Stimulated activated CD4-positive, alpha-beta T cell treated with anti-CD3 and anti-CD28 coated beads, Interleukin-1b, Interleukin-23, amount 100 ng/mL, for 4 hours (primary cell): ENCODE measurements at regions not wholly inside any gene's neighbourhood (a gene's known extent, or its start where the extent isn't known, plus 50 kb on each side); places are given as distances from the start of the nearest gene placed in this dataset.

Source experiments
- DNase-seq, 2 donors: peaks; one replicate each; pipeline ENCODE4 v3.0.0-alpha.2; 2020; ENCODE audit warnings: low read depth in 2 of 2

DNA sequence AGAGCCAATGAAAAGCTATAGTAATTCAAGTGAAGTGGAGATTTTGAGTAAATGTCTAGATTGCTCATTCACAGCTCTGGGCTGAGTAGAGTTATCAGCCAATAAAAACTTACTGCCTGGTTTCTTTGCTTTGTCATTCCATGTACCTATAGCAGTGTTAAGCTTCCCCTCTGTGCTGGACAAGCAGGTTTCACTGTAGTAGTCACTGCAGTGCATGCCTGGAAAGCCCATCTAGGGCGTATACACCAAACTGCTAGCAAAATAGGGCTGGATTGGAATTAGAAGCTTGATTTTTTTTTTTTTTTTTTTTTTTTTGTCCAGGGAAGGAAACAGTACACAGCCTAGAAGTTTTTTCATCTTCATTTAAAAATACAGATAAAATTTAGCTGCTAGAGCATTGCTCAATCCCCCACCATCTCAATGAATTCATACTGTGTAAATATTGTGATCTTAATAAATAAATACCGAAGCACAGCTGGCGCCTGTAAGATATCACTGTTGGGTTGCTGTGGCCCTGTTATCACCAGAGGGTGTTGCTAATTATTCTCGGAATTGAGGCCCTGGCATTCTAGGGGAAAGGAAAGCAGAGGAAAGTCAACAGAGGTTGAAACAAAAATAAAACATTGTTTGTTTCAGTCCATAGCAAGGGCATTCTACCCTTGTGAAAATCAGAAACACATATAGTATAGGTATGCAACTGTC is 968.5 kb upstream of the GJE1 start:
- DNase-seq, result no peak

DNA sequence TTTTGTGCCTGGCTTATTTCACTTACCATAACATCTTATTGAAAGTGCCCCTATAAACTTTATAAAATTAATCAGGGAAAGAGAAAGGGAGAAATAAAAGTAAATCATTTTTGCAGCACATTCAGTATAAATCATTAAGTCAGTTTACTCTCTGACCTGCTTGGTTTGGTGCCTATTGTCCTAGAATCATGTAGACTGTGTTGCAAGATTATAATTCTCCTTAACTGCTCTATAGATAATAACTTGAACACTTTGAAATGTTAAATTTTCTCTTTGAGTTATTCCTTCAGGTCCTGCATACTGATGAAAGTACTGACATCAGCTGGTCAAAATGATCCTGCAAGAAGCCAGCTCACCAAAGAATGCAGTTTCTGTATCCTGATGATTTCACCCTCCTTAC is 969.6 kb upstream of the GJE1 start:
- DNase-seq, result no peak

DNA sequence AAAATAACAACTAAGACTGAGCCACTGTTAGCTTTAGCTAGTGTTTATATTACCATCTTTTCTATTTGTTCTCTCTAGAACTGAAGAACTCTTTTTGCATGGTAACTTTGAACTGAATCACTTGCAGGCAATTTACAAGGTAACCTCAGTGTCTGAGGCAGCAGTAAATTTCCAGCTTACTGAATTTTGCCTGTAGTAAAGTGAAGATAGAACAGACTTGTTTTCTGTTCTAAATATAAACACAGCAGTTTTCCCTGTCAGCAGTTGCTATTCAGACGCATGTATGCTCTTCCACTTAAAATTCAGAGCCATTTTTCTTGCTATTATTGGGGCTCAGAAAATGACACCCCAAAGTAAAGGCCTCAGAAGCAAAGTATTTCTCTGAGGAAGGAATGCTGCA is 974.0 kb upstream of the GJE1 start:
- no peak for DNase-seq

DNA sequence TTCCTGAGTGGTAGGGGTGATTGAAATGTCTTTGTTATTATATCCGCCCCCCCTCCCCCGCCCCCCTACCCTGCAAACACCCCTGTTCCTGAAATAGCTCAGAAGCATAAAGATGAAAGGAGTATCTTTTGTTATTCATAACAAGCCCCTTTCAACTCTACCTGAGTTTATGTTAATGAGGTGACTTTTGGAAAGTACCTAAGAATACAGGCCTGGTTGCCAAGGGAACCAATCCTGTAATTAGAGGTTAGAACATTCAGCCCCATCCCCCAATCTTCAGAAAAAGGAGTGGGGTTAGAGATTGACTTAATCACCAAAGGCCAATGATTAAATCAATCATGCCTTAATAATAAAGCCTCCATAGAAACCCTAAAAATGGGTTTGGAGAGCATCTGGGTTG is 979.2 kb upstream of the GJE1 start:
- DNase-seq, result no peak

DNA sequence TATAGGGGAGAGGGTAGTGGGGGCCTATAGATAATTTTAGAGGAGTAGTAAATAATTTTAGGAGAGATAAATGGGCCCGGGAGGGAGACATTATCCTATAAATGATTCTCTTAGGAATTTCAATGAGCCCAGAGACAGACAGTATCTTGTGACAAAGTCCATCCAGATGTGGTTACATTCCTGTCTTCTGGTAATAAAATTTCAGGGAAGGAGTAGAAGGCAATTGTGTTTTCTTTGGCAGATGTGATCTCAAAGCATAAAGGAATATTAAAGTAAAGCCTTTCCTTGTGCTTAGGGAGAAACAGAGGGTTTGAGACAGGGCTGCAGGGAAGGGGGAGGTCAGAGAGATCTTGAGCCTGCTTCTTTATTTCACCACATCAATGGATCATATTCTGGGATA is 979.8 kb upstream of the GJE1 start:
- no peak for DNase-seq

DNA sequence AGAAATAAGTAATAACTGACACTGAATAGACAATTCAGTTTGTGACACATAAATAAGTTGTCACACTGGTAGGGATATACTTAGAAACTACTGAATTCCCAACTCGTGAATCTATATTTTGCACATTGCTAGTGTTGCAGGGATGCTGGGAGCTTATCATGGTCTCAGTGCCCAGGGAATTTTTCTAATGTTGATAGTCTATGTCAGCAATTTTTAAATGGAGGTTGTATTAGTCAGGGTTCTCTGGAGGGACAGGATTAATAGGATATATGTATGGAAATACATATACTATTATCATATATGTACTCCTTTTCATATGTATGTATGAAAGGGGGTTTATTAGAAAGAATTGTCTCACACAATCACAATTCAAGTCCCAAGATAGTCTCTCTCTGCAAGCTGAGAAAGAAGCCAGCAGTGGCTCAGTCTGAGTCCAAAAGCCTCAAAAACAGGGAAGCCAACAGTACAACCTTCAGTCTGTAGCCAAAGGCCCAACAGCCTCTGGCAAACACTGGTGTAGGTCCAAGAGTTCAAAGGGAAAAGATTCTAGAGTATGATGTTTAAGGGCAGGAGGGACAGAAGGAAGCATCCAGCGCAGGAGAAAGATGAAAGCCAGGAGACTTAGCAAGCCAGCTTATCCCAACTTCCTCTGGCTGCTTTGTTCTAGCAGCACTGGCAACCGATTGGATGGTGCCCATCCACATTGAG is 980.9 kb upstream of the GJE1 start:
- no peak for DNase-seq

DNA sequence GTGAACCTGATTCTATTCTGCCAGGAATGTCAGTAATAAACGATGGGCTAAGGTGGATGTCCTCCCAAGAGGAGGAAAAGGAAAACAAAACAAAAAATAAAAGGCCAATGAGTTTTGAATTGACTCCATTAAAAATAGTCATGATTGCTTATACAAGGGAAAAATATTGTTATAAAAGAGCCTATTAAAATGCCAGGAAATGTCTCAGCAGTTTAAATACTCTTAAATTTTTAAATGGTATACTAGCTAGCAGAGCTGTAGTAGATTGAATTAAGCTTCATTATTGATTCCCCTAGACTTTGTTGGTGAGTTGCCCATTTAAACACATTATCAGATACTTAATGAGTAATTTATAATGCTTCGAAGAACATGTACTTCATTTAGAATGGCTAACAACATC is 990.9 kb upstream of the GJE1 start:
- no peak for DNase-seq

DNA sequence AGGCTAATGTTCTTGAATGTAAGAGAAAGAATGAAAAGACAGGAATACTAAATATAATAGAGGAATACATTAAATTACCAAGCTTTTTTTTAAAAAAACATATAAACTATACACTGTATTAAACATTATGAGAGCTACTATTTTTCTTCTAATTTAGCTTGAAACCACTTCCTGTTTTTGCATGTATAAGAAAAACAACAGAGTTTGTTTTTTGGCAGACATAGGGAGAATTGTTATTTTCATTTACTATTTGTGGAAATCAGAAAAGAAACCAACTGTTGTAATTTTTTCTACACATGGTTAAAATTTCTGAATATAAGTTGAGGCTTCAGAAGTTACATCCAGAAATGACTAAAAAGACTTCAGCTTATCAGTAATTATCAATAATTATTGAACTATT is 991.8 kb upstream of the GJE1 start:
- no peak for DNase-seq

DNA sequence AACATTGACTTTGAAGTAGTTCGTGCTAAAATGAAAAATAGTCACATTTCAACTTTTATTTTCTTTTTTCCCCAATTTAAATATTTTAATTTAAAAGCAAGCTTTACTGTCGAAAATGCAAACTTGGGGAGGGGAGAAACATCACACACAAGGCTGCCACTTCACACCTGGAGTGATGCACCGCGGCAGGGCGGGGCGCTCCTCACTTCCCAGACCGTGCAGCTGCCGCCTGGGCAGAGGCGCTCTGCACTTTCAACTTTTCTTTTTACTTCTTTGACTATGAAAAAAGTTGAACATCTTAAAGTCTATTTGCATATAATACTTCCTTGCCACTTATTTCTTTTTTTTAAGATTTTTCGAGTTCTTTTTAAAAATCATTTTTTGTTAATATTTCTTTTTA is 993.3 kb upstream of the GJE1 start:
- no peak for DNase-seq

DNA sequence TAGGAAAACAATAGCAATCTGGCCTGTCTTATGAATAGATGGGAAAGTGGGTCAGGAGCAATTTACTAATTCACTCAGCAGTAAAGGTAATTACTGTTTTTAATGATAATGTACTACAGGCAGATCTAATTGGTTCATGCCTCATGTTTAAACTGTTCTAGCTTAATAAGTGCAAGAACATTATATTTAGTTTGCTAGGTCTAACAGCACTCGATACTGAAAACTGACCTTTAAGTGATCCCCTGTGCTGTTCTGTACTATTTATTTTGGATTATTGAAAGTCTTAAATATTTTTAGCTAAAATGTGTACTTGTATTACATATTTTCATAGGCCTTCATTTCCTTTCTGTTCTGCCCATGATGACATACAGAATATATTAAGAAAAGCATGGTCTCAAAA is 998.0 kb upstream of the GJE1 start:
- DNase-seq, result no peak

DNA sequence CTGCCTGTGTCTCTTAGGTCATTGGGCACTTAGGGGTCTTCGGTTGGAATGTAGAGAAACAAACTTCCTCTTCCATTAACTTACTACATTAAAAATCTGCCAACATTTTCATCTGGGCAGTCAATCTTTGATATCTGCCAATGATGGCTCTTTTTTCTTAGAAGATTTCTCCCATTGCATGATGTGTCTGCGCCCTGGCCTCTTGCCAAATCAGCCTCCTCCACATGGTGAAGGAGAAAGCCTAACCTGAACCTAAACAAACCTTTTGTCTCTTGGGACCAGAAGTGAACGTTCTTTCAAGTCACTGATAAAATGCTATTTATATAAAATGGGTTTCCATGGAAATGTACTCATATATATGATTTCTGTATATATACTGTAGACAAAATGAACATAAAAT is 998.9 kb upstream of the GJE1 start:
- no peak for DNase-seq

DNA sequence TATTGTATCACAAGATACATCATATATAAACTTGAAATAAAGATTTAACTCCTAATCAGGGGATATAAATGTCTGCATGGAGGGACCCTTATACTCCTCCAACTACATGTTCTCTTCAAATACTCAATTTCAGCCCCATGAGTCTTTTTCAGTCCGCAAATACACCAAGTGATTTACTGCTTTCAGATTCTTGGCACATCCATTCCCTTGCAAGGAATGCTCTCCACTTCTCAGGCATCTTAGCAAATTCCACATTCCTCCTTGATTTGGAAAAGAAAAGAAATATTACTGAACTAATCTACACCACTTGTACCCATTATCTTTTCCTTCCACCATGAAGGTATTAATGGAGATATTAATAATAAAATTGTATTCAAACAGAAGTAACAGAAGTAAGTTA is 999.4 kb upstream of the GJE1 start:
- DNase-seq, result no peak

DNA sequence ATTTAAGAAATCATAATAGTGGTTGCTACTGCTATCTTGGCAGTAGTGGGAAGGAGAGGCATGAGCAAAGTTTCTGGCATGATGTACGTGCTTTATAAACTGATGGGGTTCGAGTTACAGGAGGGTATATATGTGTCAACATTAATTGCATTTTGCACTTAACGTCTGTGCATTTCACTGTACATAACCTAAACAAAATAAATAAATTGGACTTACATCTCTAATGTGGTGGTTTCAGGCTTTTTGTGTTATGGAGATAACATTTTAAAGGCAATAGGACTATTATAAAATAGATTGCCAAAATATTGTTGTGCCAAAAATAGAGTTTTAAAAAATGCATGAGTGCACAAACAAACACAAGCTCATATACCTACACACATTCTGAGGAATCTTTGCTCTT is 1001.1 kb upstream of the GJE1 start:
- DNase-seq, result no peak

DNA sequence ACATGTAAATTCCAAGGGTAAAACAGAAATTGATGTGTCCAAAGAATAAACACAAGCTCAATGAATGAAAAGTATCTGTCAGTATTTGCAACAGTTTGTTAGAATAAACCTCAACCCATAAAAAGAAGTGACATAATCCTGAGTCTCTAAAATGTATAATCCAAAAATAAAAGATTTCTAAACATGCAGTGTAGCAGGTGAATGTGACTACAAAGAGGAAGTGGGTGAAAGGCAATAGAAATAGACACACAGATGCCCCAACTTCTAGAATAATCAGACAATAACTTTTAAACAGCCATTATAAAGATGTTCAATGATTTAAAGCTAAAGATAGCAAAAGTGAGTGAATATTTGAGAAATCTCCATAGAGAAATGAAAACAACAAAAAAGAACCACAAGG is 1009.2 kb upstream of the GJE1 start:
- DNase-seq, result no peak

DNA sequence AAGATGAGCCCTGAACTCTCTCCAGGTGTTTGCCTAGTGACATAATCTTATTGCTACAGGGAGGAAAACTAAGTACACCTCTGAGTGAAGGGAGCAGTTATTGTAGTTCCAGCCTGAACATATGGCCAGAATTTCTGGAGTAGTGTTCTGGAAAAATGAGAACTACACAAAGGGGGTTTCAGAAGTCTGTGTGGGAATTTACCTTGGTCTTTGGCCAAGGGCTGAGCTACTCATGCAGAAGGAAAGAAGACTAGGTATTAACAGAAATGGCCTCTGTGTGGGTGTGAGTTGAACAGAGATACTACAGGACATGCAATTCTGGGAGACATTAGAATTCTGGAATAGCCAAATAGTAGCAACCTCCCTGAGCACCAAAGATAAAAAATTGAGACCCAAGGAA is 1009.7 kb upstream of the GJE1 start:
- DNase-seq, result no peak

DNA sequence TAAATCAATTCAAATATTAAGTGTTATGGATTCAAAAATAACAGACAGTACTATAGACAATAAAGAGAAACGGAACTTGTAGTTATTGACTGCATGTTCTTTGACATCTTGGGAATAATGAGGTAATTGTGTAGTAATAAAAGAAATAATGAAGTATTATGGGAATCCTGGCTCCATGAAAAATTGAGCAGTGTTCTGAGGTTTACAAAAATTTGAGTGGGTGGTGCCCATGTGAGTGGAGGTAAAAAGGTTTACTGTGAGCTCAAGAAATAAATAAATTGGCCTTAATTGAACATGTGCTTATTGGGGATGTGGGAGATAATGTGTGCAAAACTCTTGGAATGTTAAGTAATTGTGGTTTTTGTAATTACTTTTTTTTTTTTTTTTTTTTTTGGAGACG is 1013.7 kb upstream of the GJE1 start:
- DNase-seq, result no peak

DNA sequence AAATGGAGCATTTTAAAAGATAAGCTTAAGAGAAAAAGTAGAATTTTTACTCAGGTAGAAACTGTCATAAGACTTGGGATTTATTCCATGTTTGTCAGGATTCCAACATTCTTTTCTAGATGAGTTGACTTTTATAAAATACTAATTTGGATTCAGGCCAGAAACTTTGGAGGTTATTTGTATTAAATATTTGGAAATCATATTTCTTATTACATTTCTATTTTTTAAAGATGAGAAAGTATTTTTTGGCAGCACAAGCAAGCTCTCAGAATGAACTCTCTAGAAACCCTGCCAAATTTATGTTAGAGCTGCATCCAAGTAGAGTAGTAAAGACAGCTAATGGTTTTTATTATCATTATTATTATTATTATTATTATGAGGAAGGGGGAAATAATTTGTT is 1014.9 kb upstream of the GJE1 start:
- DNase-seq, result no peak

DNA sequence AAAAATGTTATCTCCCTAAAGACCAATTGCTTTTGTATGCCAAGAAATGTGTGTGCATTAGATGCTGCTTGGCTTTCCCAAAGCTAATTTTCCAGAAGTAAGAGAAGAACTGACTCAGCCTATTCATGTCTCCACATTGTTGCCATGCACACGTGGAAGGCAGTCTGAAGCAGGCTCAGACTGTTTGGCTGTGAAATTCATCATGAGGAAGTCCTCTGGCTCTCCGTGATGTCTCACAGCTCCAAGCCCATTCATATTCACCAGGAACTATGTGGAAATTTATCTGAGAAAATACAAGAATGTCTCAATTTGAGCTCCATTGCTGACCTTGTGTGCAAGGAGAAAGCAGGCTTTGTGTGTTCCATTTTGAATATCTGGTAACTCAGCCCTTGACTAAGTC is 1022.2 kb upstream of the GJE1 start:
- no peak for DNase-seq

DNA sequence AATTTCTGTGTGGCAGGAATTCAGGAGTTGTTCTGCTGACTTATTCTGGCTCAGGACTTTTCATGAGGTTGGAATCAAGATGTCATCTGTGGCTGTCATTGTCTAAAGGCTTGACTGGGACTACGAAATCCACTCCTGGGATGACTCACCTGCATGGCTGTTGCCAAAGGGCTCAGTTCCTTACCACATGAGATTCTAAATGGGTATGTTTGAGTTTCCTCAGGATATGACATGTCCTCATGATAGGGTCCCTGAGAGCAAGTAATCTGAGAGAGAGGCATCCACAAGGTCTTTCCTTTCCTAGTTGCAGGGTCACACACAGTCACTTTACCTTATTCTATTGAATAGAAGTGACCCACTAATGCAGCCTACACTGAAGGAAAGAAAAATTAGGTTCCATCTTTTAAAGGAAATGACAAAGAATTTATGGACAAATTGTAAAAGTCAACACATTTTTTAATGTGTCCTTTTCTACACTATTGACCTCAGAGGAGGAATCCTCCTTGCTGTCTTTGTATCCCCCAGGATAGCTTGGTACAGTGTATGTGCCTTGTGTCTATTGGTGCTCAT is 1025.0 kb upstream of the GJE1 start:
- no peak for DNase-seq

DNA sequence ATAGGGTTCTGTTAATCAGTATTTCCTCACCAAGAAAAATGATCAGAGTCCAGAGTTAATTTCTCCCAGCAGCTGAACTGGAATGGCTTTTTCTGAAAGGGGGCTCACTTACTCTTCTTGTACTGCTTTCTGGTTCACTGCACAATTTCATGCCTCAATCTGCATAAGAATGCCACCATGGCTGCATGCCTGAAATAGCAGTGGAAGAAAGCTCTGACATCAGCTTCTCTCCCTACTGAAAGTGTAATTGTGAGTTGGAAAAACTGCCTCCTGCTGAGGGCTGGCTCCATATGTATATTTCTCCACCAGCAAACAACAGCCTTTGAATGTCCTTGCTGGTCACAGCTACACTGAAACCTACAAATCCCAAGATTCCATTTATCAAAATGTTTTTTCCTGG is 1027.2 kb upstream of the GJE1 start:
- no peak for DNase-seq

DNA sequence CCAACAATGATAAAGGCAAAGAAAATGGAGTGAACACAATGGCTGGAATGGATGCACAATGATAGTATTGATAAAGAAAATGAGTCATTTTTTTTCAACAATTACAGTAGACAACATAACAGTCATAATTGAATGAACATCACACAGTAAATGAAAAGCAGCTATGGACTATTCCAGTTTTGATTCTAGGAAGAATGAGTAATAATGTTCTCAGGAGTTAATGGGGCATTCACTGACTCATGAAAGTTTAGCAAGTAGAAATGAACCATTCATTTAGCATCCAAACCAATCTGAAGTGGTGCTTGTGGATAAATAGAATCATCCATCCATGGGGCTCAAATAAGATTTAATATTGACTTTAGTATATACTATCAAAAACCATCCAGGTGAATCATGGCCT is 1029.5 kb upstream of the GJE1 start:
- DNase-seq, result no peak

DNA sequence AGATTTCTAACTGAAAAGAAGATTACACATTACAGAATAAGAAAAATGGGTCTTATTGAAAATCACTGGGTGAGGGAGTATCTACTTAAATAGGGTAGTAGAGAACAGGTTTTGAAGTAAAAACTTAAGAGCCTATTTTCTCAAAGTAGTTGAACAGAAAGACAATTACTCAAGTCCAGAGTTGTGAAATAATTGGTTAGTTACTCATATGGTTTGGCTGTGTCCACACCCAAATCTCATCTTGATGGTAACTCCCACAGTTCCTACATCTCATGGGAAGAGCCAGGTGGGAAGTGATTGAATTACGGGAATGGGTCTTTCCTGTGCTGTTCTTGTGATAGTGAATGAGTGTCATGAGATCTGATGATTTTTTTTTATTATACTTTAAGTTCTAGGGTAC is 1035.3 kb upstream of the GJE1 start:
- no peak for DNase-seq

DNA sequence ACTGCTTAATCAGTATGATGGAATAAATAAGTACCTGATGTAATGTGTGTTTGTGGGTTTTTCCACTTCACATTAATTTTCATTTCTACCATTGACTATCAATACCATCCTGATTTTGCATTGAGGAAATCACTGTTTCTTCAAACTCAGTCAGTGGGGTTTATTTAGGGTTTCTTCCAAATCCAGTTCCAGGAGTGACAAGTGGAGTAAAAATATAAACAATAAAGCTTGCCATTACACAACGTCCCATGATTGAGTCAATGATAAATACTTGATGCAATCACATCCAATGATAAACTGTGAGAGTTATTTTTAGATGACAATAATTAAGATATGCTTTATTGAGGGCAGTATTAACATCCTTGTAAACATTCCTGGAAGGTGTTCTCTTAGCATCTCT is 1037.4 kb upstream of the GJE1 start:
- no peak for DNase-seq

DNA sequence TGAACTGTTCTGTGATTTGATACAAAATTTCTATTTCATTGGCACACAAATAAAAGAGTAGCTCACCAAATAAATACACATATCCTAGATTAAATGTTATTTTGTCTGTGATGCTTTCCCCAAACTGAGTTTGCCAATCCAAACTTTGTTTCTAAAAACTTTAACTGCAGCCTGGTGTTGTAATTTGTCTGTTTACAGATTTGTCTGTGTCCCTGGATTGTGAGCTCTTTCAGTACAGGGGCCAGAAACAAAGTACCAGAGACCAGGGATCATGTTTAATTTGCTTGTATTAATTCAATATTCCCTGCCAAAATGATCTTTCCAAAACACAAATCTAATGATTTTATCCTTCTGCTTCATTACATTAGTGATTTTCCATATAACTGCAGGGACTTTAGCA is 1044.6 kb upstream of the GJE1 start:
- DNase-seq, result no peak
